ENCODE measurements at regions not wholly inside any gene's neighbourhood (a gene's known extent, or its start where the extent isn't known, plus 50 kb on each side); places are given as distances from the start of the nearest gene placed in this dataset.

GRCh38 chr12:75623631-75624154 is 112.3 kb upstream of the KRR1 start:
- TF ChIP-seq CTCF (conservative IDR thresholded peaks at IDR 0.05 in 1 of 2, IDR thresholded peaks at IDR 0.05 in 1 of 2; ENCODE audit: low read depth in 1 of 2, low read length in 2 of 2) (no peak), EZH2 (IDR thresholded peaks at IDR 0.05; ENCODE audit: low read length, missing control alignments) (no peak)
